GM23338 (cell line): ENCODE measurements at regions not wholly inside any gene's neighbourhood (a gene's known extent, or its start where the extent isn't known, plus 50 kb on each side); places are given as distances from the start of the nearest gene placed in this dataset.

ENCODE experiments used
- ATAC-seq: fragments of 200-7000 bp; cut with Tn5 transposase; 3 replicates; pipeline ENCODE4 v1.9.1; 2020
- DNase-seq: peaks from one replicate; pipeline ENCODE4 v3.0.0-alpha.2; 2015; ENCODE audit warnings: low spot score
- H2AFZ ChIP-seq: fragments of 200-600 bp; sonication (generic); 2 replicates; pipeline ENCODE4 v1.8.0; 2016; ENCODE audit warnings: antibody characterized with exemption, mild to moderate bottlenecking, moderate library complexity
- H3F3A ChIP-seq: fragments of 200-600 bp; sonication (generic); replicated peaks from 2 replicates; pipeline ENCODE4 v1.8.0; 2017; ENCODE audit warnings: antibody characterized with exemption, mixed run types, low read depth
- H3K27ac ChIP-seq: fragments of 200-600 bp; sonication (generic); 2 replicates; pipeline ENCODE4 v1.6.1; 2016; ENCODE audit warnings: low read depth
- H3K27me3 ChIP-seq: fragments of 200-600 bp; sonication (generic); 2 replicates; pipeline ENCODE4 v1.8.0; 2016; ENCODE audit warnings: mild to moderate bottlenecking, mixed run types, moderate library complexity; ENCODE audit not compliant: insufficient read depth
- H3K36me3 ChIP-seq: fragments of 200-600 bp; sonication (generic); 2 replicates; pipeline ENCODE4 v1.8.0; 2016; ENCODE audit warnings: mild to moderate bottlenecking; ENCODE audit not compliant: insufficient read depth
- H3K4me1 ChIP-seq: fragments of 200-600 bp; sonication (generic); 2 replicates; pipeline ENCODE4 v1.8.0; 2016; ENCODE audit warnings: mild to moderate bottlenecking, moderate library complexity; ENCODE audit not compliant: insufficient read depth
- H3K4me2 ChIP-seq: fragments of 200-600 bp; sonication (generic); 2 replicates; pipeline ENCODE4 v1.7.1; 2017; ENCODE audit warnings: mixed run types
- H3K4me3 ChIP-seq: fragments of 200-600 bp; sonication (generic); 2 replicates; pipeline ENCODE4 v1.6.1; 2016; ENCODE audit warnings: mixed run types
- H3K79me2 ChIP-seq: fragments of 200-600 bp; sonication (generic); replicated peaks from 2 replicates; pipeline ENCODE4 v1.8.0; 2017; ENCODE audit warnings: mild to moderate bottlenecking; ENCODE audit not compliant: insufficient read depth
- H3K9me2 ChIP-seq: fragments of 200-600 bp; sonication (generic); 2 replicates; pipeline ENCODE4 v1.8.0; 2017; ENCODE audit not compliant: insufficient read depth
- H4K20me1 ChIP-seq: fragments of 200-600 bp; sonication (generic); replicated peaks from 2 replicates; pipeline ENCODE4 v1.8.0; 2017; ENCODE audit warnings: mild to moderate bottlenecking; ENCODE audit not compliant: insufficient read depth
- H3K27ac Mint-ChIP-seq: 2 replicates; pipeline ENCODE4 v1.8.0; 2020; ENCODE audit warnings: inconsistent platforms, mild to moderate bottlenecking, moderate library complexity, mixed read lengths
- H3K27me3 Mint-ChIP-seq: 3 replicates; pipeline ENCODE4 v1.8.0; 2022; ENCODE audit warnings: low read depth, mild to moderate bottlenecking, moderate library complexity, mixed read lengths, inconsistent platforms; ENCODE audit not compliant: insufficient read depth, poor library complexity
- H3K36me3 Mint-ChIP-seq: 3 replicates; pipeline ENCODE4 v1.8.0; 2021; ENCODE audit warnings: low read depth, mild to moderate bottlenecking, inconsistent platforms, moderate library complexity, mixed read lengths
- H3K4me1 Mint-ChIP-seq: 3 replicates; pipeline ENCODE4 v1.8.0; 2020; ENCODE audit warnings: mild to moderate bottlenecking, inconsistent platforms, mixed read lengths
- H3K4me3 Mint-ChIP-seq: 3 replicates; pipeline ENCODE4 v1.8.0; 2021; ENCODE audit warnings: moderate library complexity, mild to moderate bottlenecking, inconsistent platforms, mixed read lengths
- H3K9me3 Mint-ChIP-seq: 3 replicates; pipeline ENCODE4 v1.8.0; 2020; ENCODE audit warnings: moderate library complexity, mild to moderate bottlenecking, inconsistent platforms, mixed read lengths
- NANOG ChIP-seq: IDR thresholded peaks from 2 replicates; pipeline ENCODE4 v1.6.1; 2016; ENCODE audit warnings: antibody characterized with exemption, borderline replicate concordance
- REST ChIP-seq: IDR thresholded peaks from one replicate; pipeline ENCODE4 v1.6.1; 2018; ENCODE audit warnings: antibody characterized with exemption; ENCODE audit not compliant: unreplicated experiment
- ZNF114 ChIP-seq: fragments of 250-450 bp; sonication (Bioruptor Pico); IDR thresholded peaks from 2 replicates; pipeline ENCODE4 v1.5.0; 2020; ENCODE audit warnings: mild to moderate bottlenecking, moderate library complexity
- ZNF331 ChIP-seq: fragments of 250-450 bp; sonication (Bioruptor Pico); IDR thresholded peaks from 2 replicates; pipeline ENCODE4 v1.5.0; 2020; ENCODE audit warnings: low read depth, mild to moderate bottlenecking, moderate library complexity
- TF ChIP-seq, protein P1 (sequence below), 2 experiments: fragments of 200-600 bp in 1 of 2; sonication (generic) in 1 of 2; conservative IDR thresholded peaks; 2 replicates each; pipeline versions ENCODE4 v1.5.1 to v1.6.1; 2016 to 2017; ENCODE audit warnings: antibody characterized with exemption in 2 of 2, low read depth in 2 of 2, mild to moderate bottlenecking in 2 of 2, moderate library complexity in 1 of 2
- TF ChIP-seq, protein P2 (sequence below): fragments of 250-450 bp; sonication (Bioruptor Pico); IDR thresholded peaks from 2 replicates; pipeline ENCODE4 v1.5.0; 2020; ENCODE audit warnings: mild to moderate bottlenecking, moderate library complexity

DNA sequence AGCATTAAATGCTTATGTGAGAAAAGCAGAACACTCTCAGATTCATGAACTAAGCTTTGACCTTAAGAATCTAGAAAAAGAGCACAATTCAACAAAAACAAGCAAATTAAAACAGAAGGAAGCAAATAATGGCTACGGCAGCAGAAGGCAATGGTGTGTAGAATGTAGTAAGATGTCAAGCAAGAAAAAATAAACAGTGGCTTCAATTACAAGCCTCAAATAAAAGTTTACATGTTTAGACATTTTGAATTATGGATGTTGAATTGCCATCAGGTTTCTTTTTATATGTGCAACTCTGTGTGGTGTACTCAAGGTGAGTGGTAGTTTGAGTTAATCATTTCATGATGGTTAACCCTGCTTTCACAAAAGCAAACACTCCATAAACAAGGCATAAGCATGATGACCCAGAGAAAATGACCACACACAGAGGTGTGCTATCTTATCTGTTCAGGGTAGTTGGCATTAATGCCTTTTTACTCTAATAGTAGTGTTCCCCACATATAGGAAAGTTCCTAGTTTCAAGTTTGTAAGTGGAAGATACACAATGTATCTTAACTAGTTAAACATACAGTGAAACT is 207.1 kb downstream of the FIGN start:
- Histone ChIP-seq H2AFZ (no peak overlapping the region), H4K20me1 (no peaks in the 10 kb centered on the region), H3K36me3 (no peaks in the 10 kb centered on the region), H3K4me2 (no peak overlapping the region), H3F3A (no peaks in the 10 kb centered on the region), H3K27ac (no peak overlapping the region), H3K79me2 (no peaks in the 10 kb centered on the region), H3K4me1 (no peaks in the 10 kb centered on the region), H3K27me3 (no peaks in the 10 kb centered on the region), H3K9me2 (no peaks in the 10 kb centered on the region; the same call in 1 of the 2 replicates), H3K4me3 (no peak overlapping the region)
- no peak for ATAC-seq
- TF ChIP-seq ZNF114 = no peak
- TF ChIP-seq, protein P1, sequence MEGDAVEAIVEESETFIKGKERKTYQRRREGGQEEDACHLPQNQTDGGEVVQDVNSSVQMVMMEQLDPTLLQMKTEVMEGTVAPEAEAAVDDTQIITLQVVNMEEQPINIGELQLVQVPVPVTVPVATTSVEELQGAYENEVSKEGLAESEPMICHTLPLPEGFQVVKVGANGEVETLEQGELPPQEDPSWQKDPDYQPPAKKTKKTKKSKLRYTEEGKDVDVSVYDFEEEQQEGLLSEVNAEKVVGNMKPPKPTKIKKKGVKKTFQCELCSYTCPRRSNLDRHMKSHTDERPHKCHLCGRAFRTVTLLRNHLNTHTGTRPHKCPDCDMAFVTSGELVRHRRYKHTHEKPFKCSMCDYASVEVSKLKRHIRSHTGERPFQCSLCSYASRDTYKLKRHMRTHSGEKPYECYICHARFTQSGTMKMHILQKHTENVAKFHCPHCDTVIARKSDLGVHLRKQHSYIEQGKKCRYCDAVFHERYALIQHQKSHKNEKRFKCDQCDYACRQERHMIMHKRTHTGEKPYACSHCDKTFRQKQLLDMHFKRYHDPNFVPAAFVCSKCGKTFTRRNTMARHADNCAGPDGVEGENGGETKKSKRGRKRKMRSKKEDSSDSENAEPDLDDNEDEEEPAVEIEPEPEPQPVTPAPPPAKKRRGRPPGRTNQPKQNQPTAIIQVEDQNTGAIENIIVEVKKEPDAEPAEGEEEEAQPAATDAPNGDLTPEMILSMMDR (conservative IDR thresholded peaks at IDR 0.05; ENCODE audit: low read depth in 2 of 2) = no peak
- no peak for TF ChIP-seq ZNF331
- TF ChIP-seq NANOG = no peak
- TF ChIP-seq, protein P2, sequence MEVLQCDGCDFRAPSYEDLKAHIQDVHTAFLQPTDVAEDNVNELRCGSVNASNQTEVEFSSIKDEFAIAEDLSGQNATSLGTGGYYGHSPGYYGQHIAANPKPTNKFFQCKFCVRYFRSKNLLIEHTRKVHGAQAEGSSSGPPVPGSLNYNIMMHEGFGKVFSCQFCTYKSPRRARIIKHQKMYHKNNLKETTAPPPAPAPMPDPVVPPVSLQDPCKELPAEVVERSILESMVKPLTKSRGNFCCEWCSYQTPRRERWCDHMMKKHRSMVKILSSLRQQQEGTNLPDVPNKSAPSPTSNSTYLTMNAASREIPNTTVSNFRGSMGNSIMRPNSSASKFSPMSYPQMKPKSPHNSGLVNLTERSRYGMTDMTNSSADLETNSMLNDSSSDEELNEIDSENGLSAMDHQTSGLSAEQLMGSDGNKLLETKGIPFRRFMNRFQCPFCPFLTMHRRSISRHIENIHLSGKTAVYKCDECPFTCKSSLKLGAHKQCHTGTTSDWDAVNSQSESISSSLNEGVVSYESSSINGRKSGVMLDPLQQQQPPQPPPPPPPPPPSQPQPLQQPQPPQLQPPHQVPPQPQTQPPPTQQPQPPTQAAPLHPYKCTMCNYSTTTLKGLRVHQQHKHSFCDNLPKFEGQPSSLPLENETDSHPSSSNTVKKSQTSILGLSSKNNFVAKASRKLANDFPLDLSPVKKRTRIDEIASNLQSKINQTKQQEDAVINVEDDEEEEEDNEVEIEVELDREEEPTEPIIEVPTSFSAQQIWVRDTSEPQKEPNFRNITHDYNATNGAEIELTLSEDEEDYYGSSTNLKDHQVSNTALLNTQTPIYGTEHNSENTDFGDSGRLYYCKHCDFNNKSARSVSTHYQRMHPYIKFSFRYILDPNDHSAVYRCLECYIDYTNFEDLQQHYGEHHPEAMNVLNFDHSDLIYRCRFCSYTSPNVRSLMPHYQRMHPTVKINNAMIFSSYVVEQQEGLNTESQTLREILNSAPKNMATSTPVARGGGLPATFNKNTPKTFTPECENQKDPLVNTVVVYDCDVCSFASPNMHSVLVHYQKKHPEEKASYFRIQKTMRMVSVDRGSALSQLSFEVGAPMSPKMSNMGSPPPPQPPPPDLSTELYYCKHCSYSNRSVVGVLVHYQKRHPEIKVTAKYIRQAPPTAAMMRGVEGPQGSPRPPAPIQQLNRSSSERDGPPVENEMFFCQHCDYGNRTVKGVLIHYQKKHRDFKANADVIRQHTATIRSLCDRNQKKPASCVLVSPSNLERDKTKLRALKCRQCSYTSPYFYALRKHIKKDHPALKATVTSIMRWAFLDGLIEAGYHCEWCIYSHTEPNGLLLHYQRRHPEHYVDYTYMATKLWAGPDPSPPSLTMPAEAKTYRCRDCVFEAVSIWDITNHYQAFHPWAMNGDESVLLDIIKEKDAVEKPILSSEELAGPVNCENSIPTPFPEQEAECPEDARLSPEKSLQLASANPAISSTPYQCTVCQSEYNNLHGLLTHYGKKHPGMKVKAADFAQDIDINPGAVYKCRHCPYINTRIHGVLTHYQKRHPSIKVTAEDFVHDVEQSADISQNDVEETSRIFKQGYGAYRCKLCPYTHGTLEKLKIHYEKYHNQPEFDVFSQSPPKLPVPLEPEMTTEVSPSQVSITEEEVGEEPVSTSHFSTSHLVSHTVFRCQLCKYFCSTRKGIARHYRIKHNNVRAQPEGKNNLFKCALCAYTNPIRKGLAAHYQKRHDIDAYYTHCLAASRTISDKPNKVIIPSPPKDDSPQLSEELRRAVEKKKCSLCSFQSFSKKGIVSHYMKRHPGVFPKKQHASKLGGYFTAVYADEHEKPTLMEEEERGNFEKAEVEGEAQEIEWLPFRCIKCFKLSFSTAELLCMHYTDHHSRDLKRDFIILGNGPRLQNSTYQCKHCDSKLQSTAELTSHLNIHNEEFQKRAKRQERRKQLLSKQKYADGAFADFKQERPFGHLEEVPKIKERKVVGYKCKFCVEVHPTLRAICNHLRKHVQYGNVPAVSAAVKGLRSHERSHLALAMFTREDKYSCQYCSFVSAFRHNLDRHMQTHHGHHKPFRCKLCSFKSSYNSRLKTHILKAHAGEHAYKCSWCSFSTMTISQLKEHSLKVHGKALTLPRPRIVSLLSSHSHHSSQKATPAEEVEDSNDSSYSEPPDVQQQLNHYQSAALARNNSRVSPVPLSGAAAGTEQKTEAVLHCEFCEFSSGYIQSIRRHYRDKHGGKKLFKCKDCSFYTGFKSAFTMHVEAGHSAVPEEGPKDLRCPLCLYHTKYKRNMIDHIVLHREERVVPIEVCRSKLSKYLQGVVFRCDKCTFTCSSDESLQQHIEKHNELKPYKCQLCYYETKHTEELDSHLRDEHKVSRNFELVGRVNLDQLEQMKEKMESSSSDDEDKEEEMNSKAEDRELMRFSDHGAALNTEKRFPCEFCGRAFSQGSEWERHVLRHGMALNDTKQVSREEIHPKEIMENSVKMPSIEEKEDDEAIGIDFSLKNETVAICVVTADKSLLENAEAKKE (CRISPR knock-in tag) = no peak
- TF ChIP-seq REST = no peak
- peaks cover 7% of the 10 kb centered on the region; the same call in 2 of the 3 replicates for H3K9me3 Mint-ChIP-seq
- no peak overlapping the region for H3K27ac Mint-ChIP-seq
- H3K27me3 Mint-ChIP-seq = no peaks in the 10 kb centered on the region
- DNase-seq = no peak
- H3K4me1 Mint-ChIP-seq = no peaks in the 10 kb centered on the region
- H3K4me3 Mint-ChIP-seq = no peak overlapping the region
- H3K36me3 Mint-ChIP-seq = no peaks in the 10 kb centered on the region
